ENCODE measurements at regions not wholly inside any gene's neighbourhood (a gene's known extent, or its start where the extent isn't known, plus 50 kb on each side); places are given as distances from the start of the nearest gene placed in this dataset.

DNA sequence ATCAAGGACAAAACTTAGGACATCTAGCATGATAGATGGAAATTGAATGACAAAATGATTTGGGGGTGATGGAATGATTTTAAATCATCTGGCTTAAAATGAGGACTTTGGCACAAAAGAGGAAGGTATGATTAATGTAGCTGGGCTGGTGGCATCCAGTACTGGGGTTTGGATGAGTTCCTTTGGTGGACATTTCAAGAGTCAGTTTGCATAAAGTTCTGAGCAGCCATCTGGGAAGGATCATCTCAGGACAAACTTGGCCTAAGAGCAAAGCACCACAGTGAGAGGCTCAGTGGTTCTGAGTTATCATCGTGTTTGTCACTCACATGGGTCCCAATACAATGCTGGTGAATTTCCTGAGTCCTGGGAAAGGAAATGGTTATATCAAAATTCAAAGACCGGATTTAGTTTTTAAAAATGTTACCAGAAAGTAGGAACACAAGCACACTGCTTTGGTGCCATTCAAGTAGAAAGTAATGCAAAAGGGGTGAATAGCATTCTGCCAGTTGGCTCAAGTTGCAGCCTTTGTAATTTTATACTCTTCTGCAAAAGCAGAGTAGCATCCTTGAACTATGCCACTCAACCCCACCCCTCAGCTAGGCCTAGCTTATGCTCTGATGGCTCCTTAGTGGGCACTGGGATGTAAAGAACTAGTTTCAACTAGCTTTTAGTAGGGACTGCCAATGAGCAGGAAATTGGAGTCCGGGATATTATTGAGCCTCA lies 219.0 kb downstream of the COG6 start:
- TF ChIP-seq ZNF174 (tag by site-specific recombination; IDR thresholded peaks at IDR 0.05), result no peak
- no peak for TF ChIP-seq ZNF660 (tag by site-specific recombination; IDR thresholded peaks at IDR 0.05)
- TF ChIP-seq, protein P1, sequence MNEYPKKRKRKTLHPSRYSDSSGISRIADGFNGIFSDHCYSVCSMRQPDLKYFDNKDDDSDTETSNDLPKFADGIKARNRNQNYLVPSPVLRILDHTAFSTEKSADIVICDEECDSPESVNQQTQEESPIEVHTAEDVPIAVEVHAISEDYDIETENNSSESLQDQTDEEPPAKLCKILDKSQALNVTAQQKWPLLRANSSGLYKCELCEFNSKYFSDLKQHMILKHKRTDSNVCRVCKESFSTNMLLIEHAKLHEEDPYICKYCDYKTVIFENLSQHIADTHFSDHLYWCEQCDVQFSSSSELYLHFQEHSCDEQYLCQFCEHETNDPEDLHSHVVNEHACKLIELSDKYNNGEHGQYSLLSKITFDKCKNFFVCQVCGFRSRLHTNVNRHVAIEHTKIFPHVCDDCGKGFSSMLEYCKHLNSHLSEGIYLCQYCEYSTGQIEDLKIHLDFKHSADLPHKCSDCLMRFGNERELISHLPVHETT (tag by site-specific recombination; IDR thresholded peaks at IDR 0.05), result no peak
- TF ChIP-seq, protein P2, sequence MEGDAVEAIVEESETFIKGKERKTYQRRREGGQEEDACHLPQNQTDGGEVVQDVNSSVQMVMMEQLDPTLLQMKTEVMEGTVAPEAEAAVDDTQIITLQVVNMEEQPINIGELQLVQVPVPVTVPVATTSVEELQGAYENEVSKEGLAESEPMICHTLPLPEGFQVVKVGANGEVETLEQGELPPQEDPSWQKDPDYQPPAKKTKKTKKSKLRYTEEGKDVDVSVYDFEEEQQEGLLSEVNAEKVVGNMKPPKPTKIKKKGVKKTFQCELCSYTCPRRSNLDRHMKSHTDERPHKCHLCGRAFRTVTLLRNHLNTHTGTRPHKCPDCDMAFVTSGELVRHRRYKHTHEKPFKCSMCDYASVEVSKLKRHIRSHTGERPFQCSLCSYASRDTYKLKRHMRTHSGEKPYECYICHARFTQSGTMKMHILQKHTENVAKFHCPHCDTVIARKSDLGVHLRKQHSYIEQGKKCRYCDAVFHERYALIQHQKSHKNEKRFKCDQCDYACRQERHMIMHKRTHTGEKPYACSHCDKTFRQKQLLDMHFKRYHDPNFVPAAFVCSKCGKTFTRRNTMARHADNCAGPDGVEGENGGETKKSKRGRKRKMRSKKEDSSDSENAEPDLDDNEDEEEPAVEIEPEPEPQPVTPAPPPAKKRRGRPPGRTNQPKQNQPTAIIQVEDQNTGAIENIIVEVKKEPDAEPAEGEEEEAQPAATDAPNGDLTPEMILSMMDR (tag by site-specific recombination; IDR thresholded peaks at IDR 0.05), result no peak
- TF ChIP-seq ZNF561 (tag by site-specific recombination; IDR thresholded peaks at IDR 0.05; ENCODE audit: borderline replicate concordance), result no peak
- no peak for TF ChIP-seq SALL2 (tag by site-specific recombination; IDR thresholded peaks at IDR 0.05; ENCODE audit: borderline replicate concordance)
- TF ChIP-seq ZXDB (tag by site-specific recombination; IDR thresholded peaks at IDR 0.05), result no peak
- TF ChIP-seq, protein P3, sequence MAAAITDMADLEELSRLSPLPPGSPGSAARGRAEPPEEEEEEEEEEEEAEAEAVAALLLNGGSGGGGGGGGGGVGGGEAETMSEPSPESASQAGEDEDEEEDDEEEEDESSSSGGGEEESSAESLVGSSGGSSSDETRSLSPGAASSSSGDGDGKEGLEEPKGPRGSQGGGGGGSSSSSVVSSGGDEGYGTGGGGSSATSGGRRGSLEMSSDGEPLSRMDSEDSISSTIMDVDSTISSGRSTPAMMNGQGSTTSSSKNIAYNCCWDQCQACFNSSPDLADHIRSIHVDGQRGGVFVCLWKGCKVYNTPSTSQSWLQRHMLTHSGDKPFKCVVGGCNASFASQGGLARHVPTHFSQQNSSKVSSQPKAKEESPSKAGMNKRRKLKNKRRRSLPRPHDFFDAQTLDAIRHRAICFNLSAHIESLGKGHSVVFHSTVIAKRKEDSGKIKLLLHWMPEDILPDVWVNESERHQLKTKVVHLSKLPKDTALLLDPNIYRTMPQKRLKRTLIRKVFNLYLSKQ (tag by site-specific recombination; IDR thresholded peaks at IDR 0.05; ENCODE audit: borderline replicate concordance), result no peak
- no peak for TF ChIP-seq GLIS2 (tag by site-specific recombination; IDR thresholded peaks at IDR 0.05)
- no peak for TF ChIP-seq SP2 (tag by site-specific recombination; IDR thresholded peaks at IDR 0.05)
